ENCODE measurements at regions not wholly inside any gene's neighbourhood (a gene's known extent, or its start where the extent isn't known, plus 50 kb on each side); places are given as distances from the start of the nearest gene placed in this dataset.

GRCh38 chr3:193827871-193828270 is 234.9 kb downstream of the OPA1 start (continued):
- TF ChIP-seq CTCF (IDR thresholded peaks at IDR 0.05; ENCODE audit: control extremely low read depth in 1 of 3, insufficient read depth in 1 of 3, low read depth in 1 of 3, low read length in 3 of 3) (no peak), RFX5 (IDR thresholded peaks at IDR 0.05; ENCODE audit: borderline replicate concordance, low read depth, low read length) (no peak), RBBP5 (IDR thresholded peaks at IDR 0.05; ENCODE audit: borderline replicate concordance, low read depth, low read length) (no peak)

Measured in H1 (cell line).